Stimulated activated CD4-positive, alpha-beta T cell treated with anti-CD3 and anti-CD28 coated beads, Interleukin-15, amount 100 ng/mL, for 24 hours (primary cell): ENCODE measurements at regions not wholly inside any gene's neighbourhood (a gene's known extent, or its start where the extent isn't known, plus 50 kb on each side); places are given as distances from the start of the nearest gene placed in this dataset.

ENCODE experiments used
- DNase-seq: peaks from one replicate; pipeline ENCODE4 v3.0.0-alpha.2; 2020

DNA sequence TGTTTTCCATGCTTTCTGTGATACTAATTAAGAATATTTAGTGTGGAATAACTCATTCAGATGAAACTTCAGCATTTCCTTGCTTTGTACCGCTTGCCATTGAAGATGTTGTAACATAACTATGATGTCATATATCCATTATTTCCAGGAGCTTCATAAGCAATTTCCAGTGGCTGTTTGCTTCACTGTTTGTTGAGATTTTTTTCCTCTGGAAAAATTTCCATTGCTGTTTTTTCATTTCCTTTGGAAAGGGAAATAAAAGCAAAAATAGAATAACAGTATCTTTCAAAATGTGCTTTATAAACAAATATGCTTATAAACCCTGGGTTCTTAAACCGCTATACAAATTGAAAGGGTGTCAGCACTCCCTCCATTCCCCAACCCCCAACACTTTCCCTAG is 319.6 kb upstream of the SEMA6D start:
- DNase-seq = no peak

DNA sequence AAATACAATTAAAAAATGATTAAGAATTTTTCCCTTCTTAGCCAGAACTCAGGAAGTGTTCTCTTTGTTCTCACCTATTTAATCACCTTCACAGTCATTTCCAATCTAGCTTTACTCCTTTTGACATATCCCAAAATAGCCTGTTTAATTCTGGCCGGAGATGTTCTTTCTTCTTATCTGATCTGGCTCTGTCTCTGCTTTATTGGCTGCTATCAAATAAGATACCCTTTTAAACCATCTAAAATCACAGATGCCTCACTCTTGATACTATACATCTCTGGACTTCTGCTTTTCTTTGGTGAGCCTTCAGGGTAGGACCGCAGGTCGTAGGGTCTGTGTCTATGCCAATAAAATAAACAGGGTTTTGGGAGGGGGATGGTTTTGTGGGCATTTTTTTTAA is 319.2 kb upstream of the SEMA6D start:
- DNase-seq = no peak

DNA sequence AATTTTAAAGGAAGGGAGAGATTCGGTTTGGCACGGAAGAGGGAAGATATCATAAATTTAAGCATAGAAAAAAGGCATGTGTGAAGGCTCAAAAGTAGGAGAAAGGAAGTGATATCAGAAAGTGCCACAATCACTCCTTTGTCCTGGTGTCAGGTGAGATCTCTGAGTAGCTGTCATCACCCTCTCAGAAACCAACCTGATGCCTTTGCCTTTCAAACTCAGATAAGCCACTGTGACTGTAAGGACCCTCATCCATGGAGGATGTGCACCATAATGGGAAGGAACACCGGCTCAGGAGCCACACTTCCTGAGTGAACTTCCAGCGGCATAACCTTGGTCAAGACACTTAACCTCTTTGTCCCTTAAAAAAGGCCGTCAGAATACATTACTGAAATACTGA is 318.7 kb upstream of the SEMA6D start:
- DNase-seq = no peak

DNA sequence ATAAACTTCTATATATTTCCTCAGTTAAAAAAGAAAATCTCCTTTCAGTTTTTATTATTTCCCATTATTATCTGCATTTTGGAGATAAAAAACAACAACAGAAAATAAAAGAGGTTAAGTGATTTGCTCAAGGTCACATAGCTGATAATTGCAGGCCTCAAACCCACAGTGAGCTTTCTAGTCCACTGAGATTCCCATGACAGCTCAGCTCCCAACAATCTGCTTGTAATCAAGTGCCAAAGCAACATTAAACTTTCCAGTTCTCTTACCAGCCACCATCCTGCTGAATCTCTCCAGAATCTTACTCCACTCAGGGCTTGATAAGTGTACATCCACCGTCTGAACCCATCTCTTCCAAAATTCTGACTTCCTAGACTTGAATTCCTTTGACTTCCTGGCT is 318.2 kb upstream of the SEMA6D start:
- DNase-seq = no peak

DNA sequence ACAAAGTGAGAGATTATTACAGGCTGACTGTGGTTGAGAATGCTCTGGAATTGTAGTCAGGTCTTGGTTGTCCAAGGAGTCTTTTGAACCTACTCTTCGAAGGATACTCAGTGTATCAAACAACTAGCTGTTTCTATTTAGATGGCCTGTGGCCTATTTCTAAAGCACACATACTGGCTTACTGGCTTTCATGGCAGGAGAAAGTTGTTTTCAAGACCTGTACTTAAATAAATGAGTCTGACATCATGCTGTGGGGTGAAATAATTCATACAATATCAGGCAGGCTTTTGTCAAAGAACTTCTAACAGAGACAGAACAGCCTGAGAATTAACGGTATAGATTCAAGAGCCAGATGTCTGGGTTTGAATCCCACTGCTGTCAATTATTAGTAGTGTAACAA is 316.7 kb upstream of the SEMA6D start:
- no peak for DNase-seq

DNA sequence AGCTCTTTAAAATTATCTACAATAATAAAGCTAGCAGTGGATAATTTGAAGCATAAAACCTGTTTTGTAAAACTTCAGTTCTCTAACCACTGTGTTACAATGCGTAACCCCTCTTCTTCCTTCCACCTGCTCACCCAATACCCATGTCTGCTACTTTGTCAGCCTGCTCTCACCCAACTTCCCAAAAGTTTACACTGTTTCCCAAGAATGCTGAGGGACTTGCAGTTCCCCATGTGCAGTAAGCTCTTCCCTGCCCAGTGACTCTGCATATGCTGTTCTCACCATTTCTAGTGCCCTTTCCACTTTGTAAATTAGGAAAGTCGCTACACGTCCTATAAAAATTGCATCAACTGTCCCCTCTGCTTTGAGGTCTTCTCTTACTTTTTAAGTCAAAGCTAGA is 315.9 kb upstream of the SEMA6D start:
- no peak for DNase-seq

DNA sequence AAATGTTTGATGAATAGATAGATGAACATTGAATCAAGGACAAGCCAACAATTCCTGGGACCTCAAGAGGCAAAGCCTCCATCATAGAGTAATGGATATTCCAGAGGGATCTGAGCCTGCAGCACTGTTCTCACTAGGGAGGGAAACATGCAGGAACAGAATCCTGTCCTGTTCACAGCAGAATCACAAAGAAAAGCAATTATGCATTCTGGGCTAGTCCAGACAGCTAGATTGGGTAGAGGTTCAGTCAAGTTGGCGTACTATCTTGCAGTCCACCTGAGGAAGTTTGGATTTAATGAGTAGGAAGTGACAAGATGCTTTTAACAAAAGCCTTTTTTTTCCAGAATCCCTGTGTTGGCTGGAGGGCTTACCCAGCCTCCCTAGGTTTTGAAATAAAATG is 314.5 kb upstream of the SEMA6D start:
- DNase-seq = no peak

DNA sequence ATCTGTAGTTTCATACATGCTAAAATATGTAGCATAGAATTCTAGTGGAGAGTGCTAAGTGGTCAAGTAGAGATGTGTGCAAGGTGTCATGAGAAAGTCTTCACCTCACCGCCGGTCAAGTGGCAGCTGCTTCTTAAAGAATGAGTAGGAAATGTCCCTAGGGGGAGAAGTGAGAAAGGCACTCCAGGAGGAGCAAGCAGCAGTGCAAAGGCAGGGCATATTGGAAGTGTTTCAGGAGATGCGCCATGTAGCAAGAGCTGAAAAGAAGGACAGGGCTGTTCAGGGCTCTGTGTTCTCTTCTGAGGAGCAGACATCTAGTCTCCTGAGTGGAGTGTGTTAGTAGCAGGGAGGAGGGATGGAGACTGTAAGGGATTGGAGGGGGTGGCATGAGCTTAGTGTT is 312.4 kb upstream of the SEMA6D start:
- DNase-seq = no peak

DNA sequence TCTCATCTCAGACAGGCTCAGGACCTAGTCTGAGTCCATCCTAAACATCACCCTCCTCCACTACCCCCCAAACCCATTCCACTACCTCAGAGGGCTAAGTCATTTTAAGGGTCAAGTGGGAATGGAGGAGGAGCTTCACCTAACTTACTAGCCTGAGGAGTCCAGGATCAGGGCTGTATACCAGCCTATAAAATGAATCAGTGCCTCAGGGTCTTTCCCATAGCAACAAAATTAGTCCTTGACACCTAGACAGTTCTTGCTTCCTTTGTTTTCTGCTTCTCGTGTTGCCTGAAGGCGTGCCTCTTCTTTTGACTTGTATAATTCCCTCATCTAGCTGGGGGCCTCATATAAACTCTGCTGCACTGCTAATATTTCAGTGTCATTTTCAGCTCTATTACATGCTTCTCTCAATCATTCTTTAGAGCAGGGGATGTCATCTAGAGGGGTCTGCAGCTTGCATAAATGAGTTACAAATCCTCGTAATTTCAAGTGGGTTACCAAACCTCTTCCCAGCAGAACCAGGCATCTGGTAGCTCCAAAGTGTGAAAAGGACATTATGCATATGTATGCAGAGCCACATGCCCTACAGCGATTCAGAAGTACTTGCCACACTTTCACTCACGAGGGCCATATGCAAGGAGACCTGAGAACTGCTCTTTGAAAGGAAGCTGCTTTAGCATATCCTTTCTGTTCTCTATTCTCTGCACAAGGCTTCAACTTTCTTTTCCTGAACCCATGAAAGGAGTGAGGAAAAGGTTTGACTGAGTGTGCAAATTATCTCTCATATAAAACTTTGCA is 311.7 kb upstream of the SEMA6D start:
- no peak for DNase-seq

DNA sequence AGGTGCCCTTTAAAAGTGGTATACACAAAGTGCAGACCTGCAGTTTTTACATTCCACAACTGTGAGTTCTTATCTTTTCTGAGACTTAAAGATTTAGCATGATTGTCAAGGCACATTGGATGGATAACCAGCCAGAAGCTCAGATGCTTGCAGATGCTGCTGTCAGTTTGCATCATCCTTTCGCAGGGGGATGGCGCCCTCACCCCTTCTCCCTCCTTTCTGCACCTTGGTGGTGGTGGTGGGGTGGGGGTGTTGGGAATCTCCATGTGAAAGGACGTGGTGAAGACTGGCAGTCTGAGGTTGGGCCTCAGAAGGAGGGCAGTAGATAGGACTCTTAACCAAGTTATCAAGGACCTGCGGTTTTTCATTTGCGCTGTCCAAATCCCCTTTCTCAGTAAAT is 309.6 kb upstream of the SEMA6D start:
- no peak for DNase-seq

DNA sequence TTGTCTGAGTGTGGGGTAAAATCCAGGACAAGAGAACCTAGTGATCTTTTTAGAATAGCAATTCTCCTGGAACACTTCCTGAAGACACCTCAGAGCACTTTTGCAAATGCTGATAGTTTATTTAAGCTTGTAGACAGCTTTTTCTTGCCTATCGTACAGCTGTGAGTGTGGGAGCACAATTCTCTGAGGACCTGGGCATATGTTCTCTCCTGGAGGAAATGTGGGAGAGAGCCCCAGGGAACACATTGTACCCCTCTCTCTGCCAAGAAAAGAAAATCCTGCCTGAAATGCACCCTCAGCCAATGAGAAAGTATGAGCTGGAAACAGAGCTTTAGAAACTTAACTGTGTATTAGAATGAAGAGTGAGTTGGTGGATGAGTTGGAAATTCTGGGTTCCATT is 308.3 kb upstream of the SEMA6D start:
- no peak for DNase-seq

DNA sequence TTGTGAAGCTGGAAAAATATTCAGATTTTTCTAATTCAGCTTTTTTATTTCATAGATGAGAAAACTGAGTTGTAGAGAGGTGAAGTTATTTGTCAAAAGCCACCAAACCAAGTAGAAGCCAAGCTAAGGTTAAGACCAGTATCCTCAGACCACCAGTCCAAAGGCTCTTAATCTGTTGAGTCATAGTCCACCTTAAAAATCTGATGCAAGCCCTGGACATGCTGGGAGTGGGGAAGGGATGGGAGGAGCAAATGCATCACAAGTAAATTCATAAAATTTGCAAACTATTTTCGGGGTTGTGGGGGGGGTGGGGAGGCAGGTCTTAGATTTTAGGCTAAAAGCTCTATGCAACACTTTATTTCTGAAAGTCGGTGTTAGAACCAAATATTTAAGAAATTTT is 307.7 kb upstream of the SEMA6D start:
- DNase-seq = no peak

DNA sequence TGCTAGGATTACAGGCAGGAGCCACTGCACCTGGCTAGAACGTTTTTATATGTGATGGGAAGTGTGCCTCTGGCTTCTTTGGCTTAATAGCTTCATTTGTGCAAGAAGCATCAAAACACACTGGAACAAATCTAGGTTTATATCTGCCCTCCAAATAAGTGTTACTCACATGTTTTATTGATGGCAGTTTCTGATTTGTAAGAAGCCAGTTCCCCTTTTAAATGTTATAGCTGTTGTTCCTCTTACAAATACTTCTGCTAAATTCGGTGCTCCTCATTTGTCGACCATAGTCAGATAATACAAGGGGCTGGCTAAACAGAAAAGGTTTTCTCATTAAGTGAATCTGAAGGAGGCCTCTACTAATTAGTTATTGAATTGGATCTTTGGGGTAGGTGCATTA is 307.1 kb upstream of the SEMA6D start:
- no peak for DNase-seq

DNA sequence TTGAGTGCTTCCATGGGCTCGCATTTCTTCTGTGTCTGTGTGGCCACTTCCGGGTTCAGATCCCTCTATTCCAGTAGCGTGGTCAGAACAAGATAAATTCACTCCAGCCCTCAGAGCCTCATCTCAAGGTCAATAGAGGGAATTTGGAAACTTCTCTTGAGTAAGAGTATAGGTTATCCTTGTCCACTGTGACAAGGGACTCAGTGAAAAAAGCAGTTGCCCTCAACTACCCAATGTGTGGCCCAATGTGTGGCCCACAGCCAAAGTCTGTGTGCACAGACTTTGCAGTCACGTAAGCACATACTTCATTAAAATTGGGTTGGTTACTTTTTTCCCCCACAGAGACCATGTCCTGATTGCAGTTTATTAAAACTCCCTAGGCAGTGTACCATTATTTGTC is 305.6 kb upstream of the SEMA6D start:
- no peak for DNase-seq

DNA sequence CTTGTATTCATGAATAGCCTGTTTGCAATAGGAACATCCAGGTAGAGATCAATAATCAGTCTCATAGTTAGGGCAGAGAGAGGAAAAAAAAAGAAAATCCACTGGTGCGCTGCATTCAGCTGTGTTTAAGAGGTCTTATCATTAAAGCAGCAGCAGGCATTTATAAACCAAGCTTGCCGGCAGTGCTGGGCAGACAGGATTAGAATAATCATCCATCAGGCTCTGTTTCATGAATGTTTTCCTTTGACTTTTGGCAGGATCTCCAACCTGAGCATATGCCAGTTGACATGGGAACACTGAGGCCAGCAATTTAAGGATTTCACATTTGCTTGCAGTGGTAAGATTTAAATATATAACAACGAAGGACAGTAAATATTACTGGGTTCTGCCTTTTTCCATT is 305.2 kb upstream of the SEMA6D start:
- DNase-seq = no peak

DNA sequence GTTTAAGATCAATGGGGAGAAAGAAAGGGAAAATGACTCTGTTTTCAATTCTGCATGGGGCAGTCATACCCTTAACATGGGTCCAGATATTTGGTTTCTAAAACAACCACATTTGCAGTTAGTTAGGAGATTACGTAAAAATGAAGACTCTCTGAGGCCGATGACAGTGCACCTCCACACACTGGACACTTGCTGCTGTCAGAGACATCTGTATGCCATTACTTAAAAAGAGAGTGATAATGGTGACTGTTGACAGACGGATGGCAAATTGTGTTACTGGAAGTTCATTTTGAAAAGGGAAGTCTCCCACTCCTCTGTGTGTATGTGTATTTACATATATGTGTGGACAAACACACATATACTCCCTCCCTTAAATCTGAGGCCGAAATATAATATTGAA is 304.5 kb upstream of the SEMA6D start:
- no peak for DNase-seq

DNA sequence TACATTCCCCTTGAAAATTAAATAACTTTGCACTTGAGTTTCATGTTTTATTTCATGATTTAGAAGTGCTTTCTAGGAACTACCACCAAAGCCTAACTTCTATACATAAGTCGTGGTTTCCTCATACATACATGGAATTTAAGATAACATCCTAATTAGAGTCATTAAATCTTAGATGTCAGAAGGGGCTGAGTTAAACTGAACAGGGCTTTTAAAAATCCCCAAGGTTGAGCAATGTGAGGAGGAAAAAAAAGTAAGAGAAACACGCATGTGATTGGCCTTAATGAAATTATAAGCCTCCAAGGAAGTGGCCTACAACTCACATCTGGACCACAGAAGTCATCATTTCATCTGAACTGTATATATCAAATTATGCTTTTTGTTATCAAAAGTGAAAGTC is 303.1 kb upstream of the SEMA6D start:
- DNase-seq = no peak

DNA sequence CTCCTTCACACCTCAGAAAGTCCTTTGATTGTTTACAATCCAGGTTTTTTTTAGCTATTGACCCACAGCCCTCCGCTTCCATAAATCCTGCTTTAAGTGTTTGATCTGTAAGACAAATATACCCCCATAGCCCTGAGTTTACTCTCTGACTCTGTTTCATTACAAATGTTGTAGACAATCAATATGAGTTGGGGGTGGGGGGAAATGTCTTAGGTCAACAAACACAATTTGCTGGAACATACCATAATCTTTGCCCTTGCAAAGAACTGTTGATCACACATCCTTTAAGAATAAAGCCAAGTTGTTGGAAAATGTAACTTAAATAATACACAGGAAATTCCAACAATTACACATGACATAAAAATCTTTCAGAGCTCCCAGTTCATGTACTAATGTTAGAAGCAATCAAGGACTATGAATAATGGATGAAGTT is 301.8 kb upstream of the SEMA6D start:
- no peak for DNase-seq

DNA sequence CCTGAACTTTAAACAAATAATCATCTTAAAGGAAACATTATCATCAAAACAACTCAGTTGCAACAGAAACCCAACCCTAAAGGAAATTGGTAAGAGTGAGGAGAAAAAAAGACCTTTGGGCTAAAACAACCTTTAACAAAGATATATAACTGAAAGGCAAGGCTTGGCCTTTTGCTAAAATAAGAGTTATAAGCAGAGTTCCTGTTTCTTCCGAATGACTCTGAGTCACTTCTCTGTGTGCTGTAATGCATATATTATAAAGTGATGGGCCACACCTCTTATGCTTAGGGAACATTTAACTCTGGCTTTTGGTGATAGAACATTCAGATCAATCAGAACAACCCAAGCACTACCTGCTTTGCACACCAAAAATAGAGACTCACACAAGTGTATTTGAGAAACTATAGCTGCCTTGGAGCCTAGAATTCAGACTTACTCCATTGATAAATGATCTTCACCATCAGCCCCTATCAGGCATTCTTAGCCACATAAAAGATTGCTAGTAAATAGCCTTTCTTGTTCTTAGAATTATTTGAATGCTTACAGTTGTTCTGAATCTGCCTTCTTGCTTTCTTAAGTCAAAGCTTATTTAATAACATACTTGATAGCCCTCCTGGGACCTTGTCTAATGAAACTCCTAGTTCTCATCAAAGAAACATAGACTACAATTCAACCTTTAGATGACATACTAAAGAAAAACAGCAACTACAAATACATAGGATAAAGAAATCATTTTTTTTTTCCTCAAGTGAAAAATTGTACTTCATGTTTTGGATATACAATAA is 294.2 kb upstream of the SEMA6D start:
- DNase-seq = no peak

DNA sequence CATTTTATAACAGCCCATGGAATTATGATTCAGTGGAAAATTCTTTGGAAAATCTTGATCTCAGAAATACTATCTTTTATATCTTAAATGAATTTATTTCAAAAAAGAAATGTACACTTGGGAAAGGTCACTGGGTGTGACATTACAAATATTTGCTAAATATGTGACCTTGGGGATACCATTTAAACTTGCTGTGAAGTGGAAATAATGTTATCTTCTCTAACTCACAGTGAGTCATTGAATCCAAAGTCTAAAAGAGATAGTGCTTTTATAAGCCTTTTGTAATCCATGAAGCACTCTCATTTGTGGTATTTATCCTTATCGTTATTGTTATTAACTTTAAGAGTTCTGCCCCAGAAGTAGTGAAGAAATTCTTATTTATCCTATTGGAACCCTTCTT is 289.8 kb upstream of the SEMA6D start:
- no peak for DNase-seq

DNA sequence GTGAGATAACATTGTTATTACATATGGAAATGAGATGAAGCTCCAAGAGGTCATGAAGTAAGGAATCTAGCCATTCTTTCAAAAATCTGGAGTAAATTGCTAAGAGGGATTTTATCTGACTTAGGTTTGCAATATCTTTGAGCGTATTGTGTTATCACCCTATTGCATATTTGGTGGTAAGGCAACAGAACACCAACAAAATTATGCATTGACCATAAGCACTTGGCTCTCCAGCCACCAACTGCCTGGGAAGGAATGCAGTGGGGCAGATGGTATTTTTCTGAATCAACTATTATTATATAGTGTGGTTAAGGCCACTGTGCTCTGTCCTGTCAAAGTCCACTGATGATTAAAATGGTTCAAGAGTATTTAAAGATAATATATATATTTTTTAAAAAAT is 287.9 kb upstream of the SEMA6D start:
- no peak for DNase-seq

DNA sequence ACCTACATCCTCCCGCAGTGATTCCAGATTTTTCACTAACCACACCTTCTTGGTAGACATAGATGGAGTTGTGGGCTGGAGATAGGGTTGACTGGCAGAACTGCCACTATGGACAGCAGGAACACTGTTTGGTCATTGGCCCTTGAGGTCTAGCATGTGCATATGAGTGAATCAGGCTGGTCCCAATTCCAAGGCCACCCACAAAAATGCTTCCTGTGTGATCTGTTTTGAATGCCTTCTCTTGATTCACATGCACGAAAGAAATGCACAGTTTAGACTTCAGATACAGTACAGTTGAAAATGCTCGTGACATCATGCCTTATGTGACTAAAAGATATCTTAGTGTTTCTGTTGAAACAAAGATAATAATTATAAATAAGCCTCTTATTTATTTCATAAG is 285.8 kb upstream of the SEMA6D start:
- DNase-seq = no peak

DNA sequence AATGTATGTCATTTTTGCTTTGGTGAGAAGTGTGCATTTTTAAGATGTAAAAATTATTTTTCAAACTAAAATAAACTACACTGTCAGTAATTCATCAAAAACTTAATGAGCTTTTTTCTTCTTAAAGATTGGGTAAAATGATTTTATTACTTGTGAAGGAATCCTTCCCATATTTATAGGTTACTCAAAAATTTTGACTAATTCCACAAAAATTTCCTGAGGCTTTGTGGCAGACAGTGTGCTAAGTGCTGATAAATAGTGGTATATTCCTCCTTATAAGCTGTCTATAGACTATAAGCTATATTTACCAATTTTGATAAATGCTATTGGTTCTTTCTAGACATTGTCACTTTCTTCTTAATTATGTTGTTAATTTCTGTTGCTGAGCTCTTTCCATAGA is 284.5 kb upstream of the SEMA6D start:
- no peak for DNase-seq

DNA sequence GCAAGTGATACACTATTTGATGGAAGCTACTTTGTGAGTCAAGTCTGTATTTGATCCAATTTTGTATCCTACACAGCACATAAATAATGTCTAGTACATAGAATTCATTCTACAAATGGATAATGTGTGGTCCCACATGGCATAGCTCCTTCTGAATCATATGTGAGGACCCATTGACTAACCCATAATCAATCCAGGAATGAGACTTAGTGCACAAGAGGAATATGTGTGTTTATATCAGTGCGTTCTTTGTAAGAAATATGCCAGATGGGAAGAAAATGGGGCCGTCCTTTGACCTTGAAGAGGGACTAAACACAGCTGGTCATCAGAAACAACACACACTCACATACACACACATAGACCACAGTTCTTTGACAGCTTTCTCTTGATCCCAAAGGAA is 282.7 kb upstream of the SEMA6D start:
- no peak for DNase-seq

DNA sequence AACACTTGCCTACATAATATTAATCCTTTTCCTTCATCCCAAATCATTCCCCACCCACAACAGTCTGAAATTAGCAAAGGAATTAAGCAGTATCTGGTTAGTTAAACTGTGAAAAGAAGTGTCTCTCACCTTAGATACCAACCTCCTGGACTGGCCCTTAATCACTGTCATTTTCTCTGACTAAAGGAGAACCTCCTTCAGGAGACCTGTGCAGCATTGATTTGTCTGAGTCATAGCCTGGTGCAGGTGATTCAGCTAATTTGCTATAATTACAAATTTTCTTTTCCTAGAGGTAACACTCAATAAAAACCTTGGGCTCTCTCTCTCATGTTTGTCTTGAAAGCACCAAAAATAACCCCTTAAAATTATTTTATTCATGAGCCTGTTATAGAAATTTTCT is 279.8 kb upstream of the SEMA6D start:
- DNase-seq = no peak
